B cell (primary cell): ENCODE measurements at regions not wholly inside any gene's neighbourhood (a gene's known extent, or its start where the extent isn't known, plus 50 kb on each side); places are given as distances from the start of the nearest gene placed in this dataset.

Source experiments
- CTCF ChIP-seq: fragments of 200-600 bp; IDR thresholded peaks from one replicate; pipeline ENCODE4 v1.8.0; 2022; ENCODE audit warnings: antibody characterized with exemption, mild to moderate bottlenecking
- EZH2 ChIP-seq: IDR thresholded peaks from 2 replicates; pipeline ENCODE4 v1.6.1; 2012; ENCODE audit warnings: borderline replicate concordance, low read depth, mild to moderate bottlenecking, moderate library complexity, low read length; ENCODE audit not compliant: insufficient read depth, poor library complexity, severe bottlenecking

- no peak for TF ChIP-seq CTCF
- TF ChIP-seq EZH2 = no peak
Observed at GRCh38 chr17:63022567-63022966, 56.5 kb downstream of the TANC2 start.
